Left ventricle myocardium inferior (tissue), 1 donor: ENCODE measurements at regions not wholly inside any gene's neighbourhood (a gene's known extent, or its start where the extent isn't known, plus 50 kb on each side); places are given as distances from the start of the nearest gene placed in this dataset.

ENCODE experiments used
- DNase-seq: peaks from one replicate; pipeline ENCODE4 v3.0.0-alpha.2; 2020
- H3K27ac ChIP-seq: fragments of 200-600 bp; replicated peaks from 2 replicates; pipeline ENCODE4 v1.8.0; 2021
- H3K27me3 ChIP-seq: fragments of 200-600 bp; 2 replicates; pipeline ENCODE4 v1.8.0; 2021; ENCODE audit warnings: low read depth
- H3K36me3 ChIP-seq: fragments of 200-600 bp; 2 replicates; pipeline ENCODE4 v1.8.0; 2021
- H3K4me1 ChIP-seq: fragments of 200-600 bp; 2 replicates; pipeline ENCODE4 v1.8.0; 2021
- H3K4me3 ChIP-seq: fragments of 200-600 bp; 2 replicates; pipeline ENCODE4 v1.8.0; 2021; ENCODE audit warnings: mild to moderate bottlenecking, moderate library complexity
- H3K9me3 ChIP-seq: fragments of 200-600 bp; replicated peaks from 2 replicates; pipeline ENCODE4 v1.8.0; 2021
- intact Hi-C: fragments of 100-400 bp; cut with micrococcal nuclease; formaldehyde crosslinking; loops from one replicate; pipeline ENCODE4 v1.11.0; 2022
- TF ChIP-seq, protein P1 (sequence below): fragments of 200-600 bp; IDR thresholded peaks from 2 replicates; pipeline ENCODE4 v1.8.0; 2021; ENCODE audit warnings: antibody characterized with exemption, mild to moderate bottlenecking, borderline replicate concordance
- donor health status: DM: no; HTN: yes; CAD: no; lungs with severe emphysema.

DNA sequence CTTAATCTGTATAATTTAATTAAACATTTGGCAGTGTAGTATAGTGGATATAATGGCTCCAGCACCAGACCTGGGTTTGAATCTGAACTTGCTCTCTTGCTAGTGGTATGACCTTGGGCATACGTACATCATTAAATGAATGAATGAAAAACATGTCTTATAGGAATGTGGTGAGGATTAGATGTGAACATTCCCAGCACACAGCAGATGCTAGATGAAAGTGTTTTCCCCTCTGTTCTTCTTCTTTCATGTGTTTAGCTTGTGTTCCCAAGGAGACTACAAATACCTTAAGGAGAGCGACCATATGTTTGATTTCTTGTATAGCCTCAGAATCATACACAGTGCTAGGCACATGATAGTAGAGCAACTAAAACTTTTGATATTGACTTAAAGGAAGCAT lies 56.5 kb downstream of the CT47B1 start:
- no peaks in the 10 kb centered on the region for H3K36me3 ChIP-seq
- H3K4me1 ChIP-seq = no peaks in the 10 kb centered on the region
- TF ChIP-seq, protein P1, sequence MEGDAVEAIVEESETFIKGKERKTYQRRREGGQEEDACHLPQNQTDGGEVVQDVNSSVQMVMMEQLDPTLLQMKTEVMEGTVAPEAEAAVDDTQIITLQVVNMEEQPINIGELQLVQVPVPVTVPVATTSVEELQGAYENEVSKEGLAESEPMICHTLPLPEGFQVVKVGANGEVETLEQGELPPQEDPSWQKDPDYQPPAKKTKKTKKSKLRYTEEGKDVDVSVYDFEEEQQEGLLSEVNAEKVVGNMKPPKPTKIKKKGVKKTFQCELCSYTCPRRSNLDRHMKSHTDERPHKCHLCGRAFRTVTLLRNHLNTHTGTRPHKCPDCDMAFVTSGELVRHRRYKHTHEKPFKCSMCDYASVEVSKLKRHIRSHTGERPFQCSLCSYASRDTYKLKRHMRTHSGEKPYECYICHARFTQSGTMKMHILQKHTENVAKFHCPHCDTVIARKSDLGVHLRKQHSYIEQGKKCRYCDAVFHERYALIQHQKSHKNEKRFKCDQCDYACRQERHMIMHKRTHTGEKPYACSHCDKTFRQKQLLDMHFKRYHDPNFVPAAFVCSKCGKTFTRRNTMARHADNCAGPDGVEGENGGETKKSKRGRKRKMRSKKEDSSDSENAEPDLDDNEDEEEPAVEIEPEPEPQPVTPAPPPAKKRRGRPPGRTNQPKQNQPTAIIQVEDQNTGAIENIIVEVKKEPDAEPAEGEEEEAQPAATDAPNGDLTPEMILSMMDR = no peak
- H3K4me3 ChIP-seq = no peak overlapping the region
- DNase-seq = no peak
- H3K27me3 ChIP-seq = no peaks in the 10 kb centered on the region
- no peak overlapping the region for H3K27ac ChIP-seq
- intact Hi-C loops = no loop called here
- no peaks in the 10 kb centered on the region for H3K9me3 ChIP-seq

DNA sequence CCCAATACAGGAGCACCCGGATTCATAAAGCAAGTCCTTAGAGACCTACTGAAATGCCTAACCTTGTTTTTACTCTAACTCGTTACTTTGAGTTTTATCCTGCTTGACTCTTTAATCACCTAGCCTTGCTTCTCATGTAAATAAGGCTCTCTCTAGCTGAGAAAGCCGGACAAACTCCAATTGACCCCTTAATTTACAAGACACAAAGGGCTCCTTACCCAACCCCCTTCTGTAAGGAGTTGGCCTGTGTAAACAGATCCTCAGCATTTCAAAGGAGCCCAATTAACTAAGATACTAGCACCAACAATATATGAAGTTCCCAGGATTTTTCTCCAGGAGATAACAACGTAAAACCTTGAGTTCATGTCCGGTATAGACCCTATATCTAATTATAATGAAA lies 61.7 kb downstream of the CT47B1 start:
- no peaks in the 10 kb centered on the region for H3K9me3 ChIP-seq
- H3K36me3 ChIP-seq = no peaks in the 10 kb centered on the region
- intact Hi-C loops = no loop called here
- H3K27ac ChIP-seq = no peak overlapping the region
- no peaks in the 10 kb centered on the region for H3K4me1 ChIP-seq
- TF ChIP-seq, protein P1 = no peak
- DNase-seq = no peak
- H3K27me3 ChIP-seq = no peaks in the 10 kb centered on the region
- H3K4me3 ChIP-seq = no peak overlapping the region

DNA sequence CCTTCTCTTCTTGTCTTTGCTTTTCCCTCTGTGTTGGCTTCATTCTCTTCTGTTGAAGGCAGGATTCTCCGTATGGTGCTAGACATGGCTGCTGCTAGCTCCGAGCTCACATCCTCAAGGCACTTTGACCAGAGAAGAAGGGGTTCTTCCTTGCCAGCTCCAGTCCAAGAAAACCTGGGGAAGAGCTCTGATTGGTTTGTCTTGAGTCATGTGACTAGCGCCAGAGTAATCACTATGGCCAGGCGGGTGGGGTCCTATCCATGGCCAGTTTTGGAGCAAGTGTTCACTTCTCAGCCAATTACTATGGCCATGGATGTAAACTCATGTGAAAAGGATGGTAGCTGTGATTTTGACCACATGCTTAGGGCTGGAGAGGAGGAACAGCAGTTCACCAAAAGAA lies 74.2 kb downstream of the CT47B1 start:
- TF ChIP-seq, protein P1 = no peak
- H3K4me1 ChIP-seq = peaks cover 1% of the 10 kb centered on the region
- no peaks in the 10 kb centered on the region for H3K36me3 ChIP-seq
- no peak for DNase-seq
- no peak overlapping the region for H3K4me3 ChIP-seq
- no peak overlapping the region for H3K27ac ChIP-seq
- no peaks in the 10 kb centered on the region for H3K9me3 ChIP-seq
- intact Hi-C loops = loop anchor here (10.0 kb wide), 1 partner anchor 773 kb away; no protein-coding TSS in a partner anchor
- H3K27me3 ChIP-seq = no peaks in the 10 kb centered on the region

DNA sequence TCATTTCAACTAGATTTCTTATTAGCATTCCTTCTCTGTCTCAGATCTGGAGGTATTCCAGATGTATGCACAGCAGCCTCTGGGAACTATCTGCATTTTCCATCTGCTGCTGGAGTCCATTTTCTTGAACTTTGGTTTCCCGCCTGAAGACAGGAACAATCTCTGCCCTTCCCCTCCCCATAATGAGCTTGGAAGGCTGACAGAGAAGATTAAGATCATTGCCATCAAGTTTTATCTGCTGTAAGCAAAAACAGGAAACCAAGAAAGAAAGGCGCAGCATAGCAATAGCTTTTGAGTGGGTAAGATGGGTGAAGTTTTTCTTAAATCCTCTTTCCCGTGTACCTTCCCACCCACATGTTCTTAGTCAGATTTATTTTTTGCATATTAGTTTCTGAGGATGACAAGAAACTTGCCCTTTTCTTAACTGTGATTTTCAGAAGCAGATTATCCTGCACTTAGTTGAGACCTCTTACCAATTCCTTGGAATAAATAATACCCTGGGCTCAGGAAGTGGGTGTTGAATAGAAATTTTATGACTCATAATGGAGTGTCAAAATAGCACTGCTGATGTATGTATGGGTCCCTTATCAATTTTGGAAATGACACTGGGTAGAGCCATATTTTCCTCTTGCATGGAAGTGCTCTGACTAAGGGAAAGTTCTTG lies 78.3 kb downstream of the CT47B1 start:
- TF ChIP-seq, protein P1 = no peak
- intact Hi-C loops = no loop called here
- Histone ChIP-seq H3K36me3 (no peaks in the 10 kb centered on the region), H3K4me3 (no peak overlapping the region), H3K4me1 (peaks cover 12% of the 10 kb centered on the region), H3K9me3 (no peaks in the 10 kb centered on the region), H3K27me3 (no peaks in the 10 kb centered on the region), H3K27ac (peak overlapping the region; percentile 67)
- DNase-seq = no peak

DNA sequence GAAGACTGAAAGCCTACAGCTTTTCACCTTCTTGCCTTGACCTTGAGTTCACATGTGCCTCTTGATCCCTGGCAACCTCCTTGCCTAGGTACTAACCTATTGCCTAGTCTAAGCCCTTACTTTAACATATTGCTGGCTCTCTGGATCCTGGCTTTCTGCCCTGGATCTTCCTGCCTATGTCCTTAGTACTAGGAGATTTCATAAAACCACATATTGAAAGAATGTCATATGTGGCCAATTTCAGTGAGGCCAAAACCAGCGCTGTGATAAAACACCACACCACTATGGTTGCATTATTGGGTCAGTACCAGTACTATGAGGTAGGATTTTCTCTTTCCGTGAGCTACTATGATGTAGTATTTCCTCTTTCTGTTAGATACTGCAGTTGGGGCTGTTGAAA lies 80.4 kb downstream of the CT47B1 start:
- no peaks in the 10 kb centered on the region for H3K9me3 ChIP-seq
- H3K27ac ChIP-seq = peak overlapping the region; percentile 67
- peaks cover 19% of the 10 kb centered on the region for H3K4me1 ChIP-seq
- H3K36me3 ChIP-seq = no peaks in the 10 kb centered on the region
- no peak for DNase-seq
- TF ChIP-seq, protein P1 = no peak
- H3K4me3 ChIP-seq = no peak overlapping the region
- intact Hi-C loops = no loop called here
- no peaks in the 10 kb centered on the region for H3K27me3 ChIP-seq
